Mammary epithelial cell (primary cell): ENCODE measurements at regions not wholly inside any gene's neighbourhood (a gene's known extent, or its start where the extent isn't known, plus 50 kb on each side); places are given as distances from the start of the nearest gene placed in this dataset.

ENCODE experiments used
- CTCF ChIP-seq, 2 donors: IDR thresholded peaks in 1 of 2; conservative IDR thresholded peaks in 1 of 2; 2 replicates each; pipeline ENCODE4 v1.5.1; 2011 to 2012; ENCODE audit warnings: inconsistent platforms in 2 of 2, low read length in 2 of 2, mild to moderate bottlenecking in 2 of 2, control low read depth in 1 of 2, low read depth in 1 of 2; ENCODE audit not compliant: insufficient read depth in 1 of 2; ENCODE audit errors: extremely low read depth in 1 of 2
- EZH2 ChIP-seq: IDR thresholded peaks from 2 replicates; pipeline ENCODE4 v1.6.1; 2012; ENCODE audit warnings: low read length, inconsistent platforms, borderline replicate concordance

DNA sequence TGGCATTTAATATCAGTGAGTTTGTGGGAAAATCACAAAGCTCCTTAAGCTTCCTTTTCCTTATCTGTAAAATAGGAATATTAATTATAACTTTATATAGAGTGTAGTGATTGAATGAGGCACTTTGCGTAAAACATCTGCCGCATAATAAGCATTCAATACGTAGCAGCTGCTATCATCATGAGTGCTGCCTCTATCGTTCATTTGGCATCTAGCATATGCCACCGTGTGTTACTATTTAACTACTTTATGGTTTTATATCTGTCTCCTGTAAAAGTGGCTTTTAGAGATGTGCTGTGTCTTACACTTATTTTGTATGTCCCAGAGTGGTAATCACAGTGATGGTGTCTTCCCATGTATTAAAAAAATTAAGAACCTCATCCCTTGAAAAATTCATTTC, 729.6 kb downstream of the SORCS3 start:
- no peak for TF ChIP-seq CTCF (conservative IDR thresholded peaks at IDR 0.05 in 1 of 2, IDR thresholded peaks at IDR 0.05 in 1 of 2; ENCODE audit: extremely low read depth in 1 of 2, insufficient read depth in 1 of 2, low read depth in 1 of 2, low read length in 2 of 2)
- no peak for TF ChIP-seq EZH2
